ENCODE measurements at regions not wholly inside any gene's neighbourhood (a gene's known extent, or its start where the extent isn't known, plus 50 kb on each side); places are given as distances from the start of the nearest gene placed in this dataset.
A peak's percentile ranks its signal among the peaks of the same experiment; 100 is the strongest.
"Not testable (repeated sequence)": the region's sequence is repeated elsewhere in the genome, so short reads cannot be mapped to it uniquely, and the experiment has no call there.

DNA sequence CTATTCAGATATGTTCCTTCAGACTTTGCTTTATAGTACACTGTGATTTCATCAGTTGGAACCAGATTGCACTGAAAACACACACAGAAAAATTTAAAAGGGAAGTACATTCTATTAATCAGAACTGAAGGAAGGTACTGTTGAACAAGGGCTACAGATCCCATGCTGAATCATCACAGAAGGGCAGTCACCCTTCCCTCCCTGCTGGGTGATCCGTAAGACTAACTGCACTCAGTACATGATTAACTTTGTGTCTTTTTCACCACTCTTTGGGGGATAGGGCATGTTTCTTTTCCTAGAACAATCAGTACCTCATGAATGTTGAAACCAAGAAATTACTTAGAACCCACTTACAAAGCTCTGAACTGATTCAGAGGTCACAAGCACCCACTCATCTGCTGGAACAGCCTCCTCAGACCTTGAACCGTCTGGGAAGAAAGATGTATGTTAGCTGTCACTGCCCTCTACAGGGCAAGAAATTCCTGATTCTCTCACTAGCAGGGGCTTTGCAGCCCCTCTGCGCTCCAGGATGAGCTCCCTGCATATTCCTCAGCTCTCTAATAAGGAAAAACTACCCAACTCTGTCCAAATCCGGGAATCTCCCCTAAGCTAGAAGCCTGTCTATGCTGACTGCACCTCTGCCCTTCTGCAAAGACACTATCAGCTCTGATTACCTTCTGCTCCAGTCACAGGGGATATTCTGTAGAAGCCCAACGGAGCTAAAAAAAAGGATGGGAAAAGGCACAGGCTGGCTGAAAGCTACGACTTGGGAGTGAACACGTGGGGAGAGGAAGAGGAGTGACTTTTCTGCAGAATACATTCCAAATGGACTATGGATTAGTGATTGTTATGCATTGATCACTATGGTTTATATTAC lies 51.0 kb downstream of the IARS1 start:
- peak; percentile 42 for DNase-seq (ENCODE audit: low spot score)

DNA sequence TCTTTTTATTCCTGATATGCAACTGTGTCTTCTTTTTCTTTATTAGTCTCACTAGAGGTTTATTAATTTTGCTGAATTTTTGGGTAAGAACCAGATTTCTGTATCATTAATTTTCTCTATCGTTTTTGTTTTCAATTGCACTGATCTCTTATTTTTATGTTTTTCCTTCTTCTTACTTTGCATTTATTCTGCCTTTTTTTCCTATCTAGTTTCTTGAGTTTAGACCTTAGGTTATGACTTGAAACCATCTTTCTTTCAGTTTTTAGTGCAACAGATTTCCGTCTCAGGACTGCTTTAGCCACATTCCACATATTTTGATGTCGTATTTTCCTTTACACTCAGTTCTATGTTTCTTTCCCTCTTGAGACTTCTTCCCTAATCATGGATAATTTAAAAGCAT lies 56.6 kb downstream of the IARS1 start:
- no peak for DNase-seq (ENCODE audit: low spot score)

DNA sequence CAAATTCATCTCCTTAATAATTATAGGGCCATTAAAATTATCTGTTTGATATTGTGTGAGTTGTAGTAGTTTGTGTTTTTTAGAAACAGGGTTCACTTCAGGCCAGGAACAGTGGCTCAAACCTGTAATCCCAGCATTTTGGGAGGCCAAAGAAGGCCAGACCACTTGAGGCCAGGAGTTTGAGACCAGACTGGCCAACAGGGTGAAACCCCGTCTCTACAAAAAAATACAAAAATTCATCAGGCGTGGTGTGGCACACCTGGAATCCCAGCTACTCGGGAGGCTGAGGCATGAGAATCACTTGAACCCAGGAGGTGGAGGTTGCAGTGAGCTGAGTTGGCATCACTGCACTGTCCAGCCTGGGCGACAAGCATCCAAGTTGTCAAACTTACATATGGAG lies 57.0 kb downstream of the IARS1 start:
- no peak for DNase-seq (ENCODE audit: low spot score)

DNA sequence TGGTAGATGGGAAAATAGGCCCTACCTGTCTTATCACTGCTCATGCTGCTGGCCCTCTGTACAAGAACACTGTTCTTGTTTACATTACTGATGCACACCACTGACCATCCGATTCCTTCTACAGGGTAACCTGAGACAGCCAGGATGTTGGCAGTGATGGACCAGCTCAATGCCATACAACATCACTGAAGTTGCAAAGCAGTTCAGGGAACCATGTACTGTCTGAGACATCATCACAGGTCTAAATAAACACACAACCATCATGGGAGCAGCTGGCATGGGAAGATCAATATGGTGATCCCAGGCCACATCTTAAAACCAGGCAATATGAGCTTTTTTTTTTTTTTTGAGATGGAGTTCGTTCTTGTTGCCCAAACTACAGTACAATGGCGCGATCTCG lies 59.0 kb downstream of the IARS1 start:
- DNase-seq (ENCODE audit: low spot score) = no peak

DNA sequence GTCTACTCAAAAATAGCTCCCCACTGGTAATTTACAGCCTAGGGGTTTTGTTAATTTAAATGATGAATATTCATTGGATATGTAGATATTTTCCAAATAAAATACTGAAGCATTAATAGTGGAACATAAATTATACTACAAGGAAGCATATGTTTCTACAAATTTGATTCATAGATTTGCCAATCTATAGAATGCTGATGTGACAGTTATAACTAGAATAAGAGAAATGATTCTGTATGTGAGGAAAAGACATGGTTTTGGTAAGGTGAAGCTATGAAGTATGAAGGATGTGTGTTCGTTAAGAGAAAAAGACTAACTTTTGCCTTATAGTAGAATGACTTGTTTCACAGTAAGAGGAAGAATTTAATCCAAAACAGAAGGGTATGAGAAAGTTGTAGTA lies 61.3 kb downstream of the IARS1 start:
- DNase-seq (ENCODE audit: low spot score) = no peak

DNA sequence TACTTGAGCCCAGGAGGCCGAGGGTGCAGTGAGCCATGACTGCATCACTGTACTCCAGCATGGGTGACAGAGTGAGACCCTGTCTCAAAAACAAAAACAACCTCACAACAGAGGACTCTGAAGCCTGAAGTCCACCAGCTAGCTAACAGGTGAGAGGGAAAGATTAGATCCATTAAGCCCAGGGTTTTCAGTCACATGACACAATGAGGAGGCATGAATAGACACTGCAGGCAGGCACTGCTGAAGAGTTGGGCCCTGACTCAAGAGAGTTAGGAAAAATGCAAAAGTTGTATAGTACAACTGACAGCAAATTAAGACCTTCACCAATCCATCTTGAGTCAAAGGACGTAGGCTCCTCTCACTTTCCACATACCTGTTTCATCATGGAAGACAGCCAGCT lies 64.9 kb downstream of the IARS1 start:
- DNase-seq (ENCODE audit: low spot score) = no peak

DNA sequence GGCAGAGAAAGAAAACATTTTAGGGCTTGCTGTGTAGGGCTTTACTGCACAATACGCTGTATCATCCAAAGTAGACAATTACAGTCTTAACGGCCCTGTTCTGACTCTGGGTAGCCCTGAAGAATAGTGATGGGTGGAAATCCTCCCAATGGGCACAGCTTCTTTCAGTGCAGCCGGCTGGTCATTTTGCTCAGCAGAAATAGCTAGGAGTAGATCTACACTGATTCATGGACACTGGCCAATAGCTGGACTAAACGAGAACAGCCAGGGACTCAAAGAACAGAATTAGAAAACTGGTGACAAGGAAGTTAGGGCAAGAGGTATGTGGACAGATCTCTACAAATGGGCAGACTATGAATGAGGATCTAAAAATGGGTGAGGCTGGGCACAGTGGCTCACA lies 69.3 kb downstream of the IARS1 start:
- DNase-seq (ENCODE audit: low spot score) = no peak

DNA sequence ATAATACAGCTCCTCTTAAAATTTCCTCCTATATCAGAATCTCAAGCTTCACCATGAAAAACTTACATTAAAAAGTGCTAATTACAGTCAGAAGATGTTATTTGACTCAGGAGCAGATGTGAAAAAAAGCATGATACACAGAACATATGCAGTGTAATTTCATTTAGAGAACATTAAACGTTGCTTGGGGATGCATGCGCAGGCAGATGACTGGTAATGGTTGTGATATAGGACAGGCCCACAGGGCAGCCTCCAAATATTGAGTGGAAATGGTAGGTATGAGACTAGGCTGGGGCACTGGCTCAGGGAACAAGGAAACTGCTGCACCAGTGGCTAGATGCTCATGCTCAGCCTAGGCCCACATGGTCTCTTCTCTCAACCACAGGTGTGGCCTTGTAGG lies 69.7 kb downstream of the IARS1 start:
- no peak for DNase-seq (ENCODE audit: low spot score)

DNA sequence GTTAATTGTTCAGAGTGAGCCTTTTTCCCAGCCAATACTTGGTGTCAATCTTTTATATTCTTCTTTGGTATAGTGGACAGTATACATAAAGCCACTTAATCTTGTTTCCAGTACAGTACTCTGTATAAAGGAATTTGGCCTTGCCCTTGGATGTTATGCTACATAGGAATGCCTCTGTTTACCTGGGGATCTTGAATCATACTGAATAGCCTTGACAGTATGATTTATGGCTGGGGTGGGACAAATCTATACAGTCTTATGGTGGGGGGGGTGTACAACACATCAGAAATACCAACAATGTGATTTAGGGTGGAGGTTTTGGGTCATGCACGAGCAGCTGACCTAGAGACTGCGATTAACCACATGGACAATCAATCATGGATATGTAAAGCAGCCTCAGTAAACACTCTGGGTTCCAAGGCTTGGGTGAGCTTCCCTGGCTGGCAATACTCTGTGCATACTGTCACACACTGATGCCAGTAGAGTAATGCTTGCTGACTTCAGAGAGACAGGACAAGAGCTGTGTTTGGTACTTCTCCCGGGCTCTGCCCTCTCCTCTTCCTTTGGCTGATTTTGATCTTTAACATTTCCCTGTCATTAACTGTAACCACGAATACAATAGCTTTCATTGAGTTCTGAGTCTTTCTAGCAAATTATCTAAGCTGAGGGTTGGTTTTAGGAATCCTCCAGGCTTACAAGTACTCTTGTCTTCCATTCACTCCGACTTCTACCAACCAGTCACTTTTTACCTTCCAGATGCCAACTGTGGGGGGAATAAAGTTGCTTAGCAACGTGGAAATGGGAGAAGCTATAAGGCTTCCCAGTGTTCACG lies 84.6 kb downstream of the IARS1 start:
- no peak for DNase-seq (ENCODE audit: low spot score)

DNA sequence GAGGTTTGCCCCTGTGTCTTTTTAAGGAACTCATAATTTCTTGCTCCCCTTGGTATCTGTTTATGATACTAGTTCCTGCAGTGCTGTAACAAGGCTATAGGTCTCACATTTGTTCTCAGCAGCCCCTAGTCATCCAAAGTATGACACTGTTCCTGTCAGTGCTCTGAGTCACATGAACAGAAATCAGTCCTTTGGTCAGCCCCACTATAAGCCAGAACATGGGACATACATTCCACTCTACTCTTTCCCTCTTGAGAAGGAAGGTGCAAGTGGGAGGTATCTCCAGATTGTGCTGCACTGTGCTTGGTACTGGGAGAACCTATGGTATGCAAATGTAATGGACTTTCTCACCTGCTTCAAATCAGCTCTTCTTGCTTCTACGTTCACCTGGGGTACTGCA lies 87.0 kb downstream of the IARS1 start:
- no peak for DNase-seq (ENCODE audit: low spot score)

DNA sequence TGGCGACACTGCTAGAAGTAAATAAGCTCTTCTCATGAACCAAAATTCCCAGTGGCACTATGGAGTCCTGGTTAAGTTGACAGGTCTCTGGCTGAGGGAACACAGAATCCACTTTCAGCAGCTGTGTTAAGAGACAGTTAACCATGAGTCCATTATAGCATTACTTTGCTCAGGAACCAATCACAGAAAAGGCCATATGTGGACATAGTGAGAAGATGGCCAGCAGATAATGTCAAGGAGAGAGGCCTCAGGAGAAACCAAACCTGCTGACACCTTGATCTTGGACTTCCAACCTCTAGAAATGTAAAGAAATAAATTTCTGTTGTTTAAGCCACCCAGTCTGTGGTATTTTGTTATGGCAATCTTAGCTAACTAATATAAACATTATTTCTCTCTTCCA lies 88.7 kb upstream of the SPTLC1 start:
- DNase-seq (ENCODE audit: low spot score) = not testable (repeated sequence)

DNA sequence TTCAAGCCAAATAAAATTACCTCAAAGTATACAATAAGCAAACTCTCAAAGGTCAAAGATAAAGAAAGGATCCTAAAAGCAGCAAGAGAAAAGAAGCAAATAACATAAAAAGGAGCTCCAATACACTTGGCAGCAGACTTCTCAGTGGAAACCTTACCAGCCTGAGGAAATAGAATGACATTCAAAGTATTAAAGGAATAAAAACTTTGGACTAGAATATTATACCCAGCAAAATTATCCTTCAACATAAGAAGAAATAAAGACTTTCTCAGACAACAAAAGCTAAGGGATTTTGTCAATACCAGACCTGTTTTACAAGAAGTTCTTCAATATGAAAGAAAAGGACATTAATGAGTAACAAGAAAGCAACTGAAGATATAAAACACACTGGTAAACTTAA lies 83.0 kb upstream of the SPTLC1 start:
- DNase-seq (ENCODE audit: low spot score) = not testable (repeated sequence)

DNA sequence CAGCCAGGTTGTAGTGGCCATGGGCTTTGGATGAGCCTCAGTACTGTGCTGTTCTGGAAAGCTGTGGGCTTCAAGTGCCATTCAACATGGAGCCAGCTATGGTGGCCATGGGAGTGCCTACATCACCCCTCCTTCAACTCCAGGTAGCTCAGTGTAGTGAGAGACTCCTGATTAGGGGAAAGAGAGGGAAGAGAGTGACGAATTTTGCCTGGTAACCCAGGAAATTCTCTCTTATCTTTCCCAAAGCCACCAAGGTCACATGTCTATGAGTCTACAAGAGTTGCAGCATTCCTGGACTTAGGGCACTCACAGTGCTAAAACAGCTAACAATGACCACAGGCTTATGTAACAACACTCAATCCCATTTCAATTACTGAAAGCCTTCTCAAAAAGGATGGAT lies 81.7 kb upstream of the SPTLC1 start:
- DNase-seq (ENCODE audit: low spot score) = peak; percentile 53

DNA sequence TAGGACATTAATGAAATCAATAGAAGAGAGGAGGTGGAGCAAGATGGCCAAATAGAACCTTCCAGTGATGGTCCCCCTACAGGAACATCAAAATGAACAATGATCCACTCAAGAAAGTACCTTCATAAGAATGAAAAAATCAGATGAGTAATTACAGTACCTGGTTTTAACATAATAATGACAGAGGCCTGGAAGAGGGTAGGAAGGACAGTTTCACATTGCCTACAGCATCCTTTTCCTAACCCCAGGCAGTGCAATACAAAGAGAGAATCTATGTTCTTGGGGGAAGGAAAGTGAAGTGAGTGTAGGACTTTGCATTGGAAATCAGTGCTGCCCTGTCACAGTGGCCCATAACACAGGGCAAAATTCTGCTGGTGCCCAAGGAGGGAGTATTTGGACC lies 81.2 kb upstream of the SPTLC1 start:
- DNase-seq (ENCODE audit: low spot score) = no peak

DNA sequence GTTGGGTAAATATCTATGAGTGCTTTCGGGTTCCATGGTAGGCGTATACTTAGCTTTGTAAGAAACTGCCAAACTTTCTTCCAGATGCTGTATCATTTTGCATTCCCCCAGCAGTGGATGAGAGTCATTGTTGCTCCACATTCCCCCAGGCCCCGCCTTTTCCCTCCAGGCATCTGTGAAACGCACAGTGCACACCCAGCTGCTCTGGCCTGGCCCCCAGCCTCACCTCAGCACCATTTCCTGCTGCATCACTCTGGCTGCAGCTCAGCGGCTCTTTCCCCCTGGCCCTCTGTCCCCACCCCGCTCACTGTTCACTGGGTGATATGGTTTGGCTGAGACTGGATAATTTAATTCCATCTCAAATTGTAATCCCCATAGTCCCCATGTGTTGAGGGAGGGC lies 76.6 kb upstream of the SPTLC1 start:
- no peak for DNase-seq (ENCODE audit: low spot score)

DNA sequence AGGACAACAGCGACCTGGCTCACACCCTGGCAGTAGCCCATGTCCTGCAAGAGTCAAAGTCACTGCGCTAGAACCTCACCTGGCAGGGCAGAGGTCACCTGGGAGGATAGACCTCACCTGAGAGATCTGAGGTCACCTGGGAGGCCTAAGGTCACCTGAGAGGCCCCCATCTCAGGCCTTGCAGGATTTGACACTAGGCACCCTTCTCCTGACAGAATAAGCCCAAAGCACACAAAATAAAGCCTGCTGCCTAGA lies 75.2 kb upstream of the SPTLC1 start:
- no peak for DNase-seq (ENCODE audit: low spot score)

DNA sequence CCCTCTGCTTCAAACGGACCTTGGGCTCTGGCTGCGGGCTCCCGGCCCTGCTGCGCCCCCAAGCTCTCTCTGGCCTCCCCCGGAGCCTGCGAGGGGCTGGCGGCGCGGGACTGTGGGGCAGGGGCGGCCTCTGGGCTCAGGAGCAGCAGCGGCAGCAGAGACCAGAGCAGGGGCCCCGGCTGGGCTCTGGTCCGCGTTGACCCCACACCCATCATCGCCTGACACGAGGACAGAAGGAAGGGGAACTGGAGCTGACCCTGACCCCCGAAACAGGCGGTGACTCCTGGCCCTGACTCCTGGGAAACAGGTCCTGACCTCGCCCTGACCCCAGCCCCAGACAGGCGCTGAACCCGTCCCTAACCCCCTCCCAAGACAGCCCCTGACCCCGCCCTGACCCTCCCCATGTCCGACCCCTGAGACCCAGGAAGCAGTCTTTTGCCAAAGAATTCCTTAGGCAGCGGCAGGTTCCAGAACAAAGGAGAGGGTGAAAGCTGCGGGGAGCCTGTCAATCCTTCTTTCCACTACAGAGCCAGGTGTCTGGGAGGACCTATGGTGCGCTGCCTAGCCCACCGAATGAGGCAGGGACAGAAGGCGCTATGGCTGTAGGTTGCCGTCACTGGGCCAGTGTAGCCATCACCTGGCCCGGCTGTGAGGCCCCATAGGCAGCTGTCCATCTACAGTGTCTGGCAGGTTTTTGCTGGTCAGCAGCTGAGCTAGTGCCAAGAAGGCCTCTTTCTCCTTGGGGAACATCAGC lies 74.7 kb upstream of the SPTLC1 start:
- no peak for DNase-seq (ENCODE audit: low spot score)

DNA sequence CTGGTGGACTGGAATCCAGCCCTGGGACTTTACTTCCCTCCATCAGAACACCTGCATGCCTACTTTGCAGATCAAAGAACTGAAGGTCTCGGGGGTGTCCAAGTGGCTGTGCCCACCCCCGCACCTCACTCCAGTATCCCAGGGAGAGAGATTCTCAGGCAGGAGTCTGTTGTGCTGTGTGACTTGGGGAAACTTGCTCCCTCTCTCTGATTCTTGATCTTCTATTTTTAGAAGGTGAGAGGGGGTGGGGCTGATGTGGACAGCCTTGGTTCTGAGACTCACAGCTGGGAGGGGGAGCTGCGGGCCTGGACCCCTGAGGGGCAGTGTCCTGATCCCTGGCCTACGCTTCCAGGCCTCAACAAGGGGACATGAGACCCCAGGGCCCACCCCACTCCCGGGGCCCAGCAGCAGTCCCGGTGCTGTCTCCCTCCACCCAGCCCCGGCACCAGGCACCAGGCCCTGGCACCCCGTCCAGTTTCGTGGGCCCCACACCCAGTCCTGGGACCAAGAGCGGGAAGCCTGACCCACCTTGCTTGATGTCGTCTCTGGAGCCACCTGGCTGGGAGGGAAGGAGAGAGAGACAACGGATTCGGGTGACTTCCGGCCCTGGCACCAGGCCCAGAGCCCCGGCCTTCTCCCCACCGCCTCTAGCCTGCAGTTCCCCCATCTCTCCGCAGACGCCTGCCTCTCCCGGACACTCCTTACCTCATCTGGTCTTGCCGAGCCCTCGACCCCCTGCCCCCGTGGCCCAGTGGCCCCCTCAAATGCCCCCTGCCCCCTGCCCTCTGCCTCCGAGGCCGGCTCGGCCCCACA lies 74.0 kb upstream of the SPTLC1 start:
- DNase-seq (ENCODE audit: low spot score) = no peak

DNA sequence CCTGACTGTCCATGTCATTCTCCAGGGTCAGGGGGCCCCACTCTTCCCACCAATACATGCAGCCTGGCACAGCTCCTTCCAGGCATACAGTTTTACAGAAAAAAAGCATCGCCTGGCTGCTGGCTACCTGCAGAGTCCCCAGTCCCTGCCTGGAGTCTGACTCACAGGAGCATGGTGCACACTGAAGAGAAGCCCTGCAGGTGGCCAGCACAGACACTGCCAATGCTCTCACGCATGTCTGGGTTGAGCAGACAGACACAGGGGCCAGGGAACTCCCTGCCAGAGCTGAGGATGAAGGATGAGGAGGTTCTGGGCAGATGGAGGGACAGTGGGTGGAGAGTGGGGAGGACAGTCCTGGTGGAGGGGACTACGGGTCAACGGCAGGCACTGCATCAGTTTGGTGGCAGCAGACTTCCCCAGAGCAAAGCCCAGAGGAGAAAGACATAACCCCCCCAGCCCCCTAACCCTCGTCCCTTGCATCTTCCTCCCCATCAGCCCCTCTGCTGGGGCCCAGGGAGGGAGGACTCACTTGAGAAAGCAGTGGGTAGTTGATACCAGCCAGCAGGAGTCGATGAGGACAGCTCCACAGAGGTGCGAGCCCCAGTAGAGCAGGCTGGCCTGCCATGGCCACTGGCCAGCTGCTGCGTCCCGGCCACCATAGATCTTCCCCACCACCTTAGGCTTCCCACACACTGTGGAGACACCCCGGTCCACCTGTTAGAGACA lies 72.9 kb upstream of the SPTLC1 start:
- DNase-seq (ENCODE audit: low spot score) = no peak

DNA sequence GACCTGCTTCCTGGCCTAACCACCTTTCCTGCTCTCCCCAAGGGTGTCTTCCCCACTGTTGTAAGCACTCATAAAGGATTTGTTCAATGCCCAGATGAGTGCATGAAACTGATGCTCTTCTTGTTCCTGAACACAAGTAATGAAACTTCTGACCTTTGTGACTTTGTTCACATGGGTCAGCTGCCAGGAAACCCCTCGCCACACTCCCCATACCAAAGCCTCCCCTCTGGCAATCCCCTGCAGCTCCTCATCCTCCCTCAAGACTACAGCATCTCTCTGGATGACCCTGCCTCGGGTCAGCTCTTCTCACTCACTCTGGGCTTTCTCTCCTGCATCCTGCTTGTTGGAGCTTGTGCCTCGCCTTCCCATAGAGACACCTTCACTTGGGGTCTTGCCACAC lies 72.2 kb upstream of the SPTLC1 start:
- no peak for DNase-seq (ENCODE audit: low spot score)

DNA sequence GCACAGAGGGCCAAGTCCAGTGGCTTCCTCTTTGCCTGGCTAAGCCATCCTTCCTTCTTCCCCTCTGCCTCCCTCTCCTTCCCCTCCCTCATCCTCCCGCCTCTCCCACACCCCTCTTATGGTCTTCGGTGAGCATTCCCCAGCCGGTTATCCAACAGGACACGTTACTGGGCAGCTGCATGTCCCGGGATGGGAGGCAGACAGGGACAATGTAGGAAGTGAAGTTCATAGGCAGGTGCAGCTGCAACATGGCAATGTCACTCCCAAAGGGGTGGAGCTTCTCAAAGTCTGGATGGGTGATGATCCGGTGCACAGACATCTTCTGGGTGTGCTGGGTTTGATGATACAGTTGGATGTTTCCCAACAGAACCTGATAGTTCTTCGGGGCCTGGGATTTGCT lies 71.4 kb upstream of the SPTLC1 start:
- no peak for DNase-seq (ENCODE audit: low spot score)
